ENCODE measurements at regions not wholly inside any gene's neighbourhood (a gene's known extent, or its start where the extent isn't known, plus 50 kb on each side); places are given as distances from the start of the nearest gene placed in this dataset.
"Not testable (repeated sequence)": the region's sequence is repeated elsewhere in the genome, so short reads cannot be mapped to it uniquely, and the experiment has no call there.

- TF ChIP-seq POLR2AphosphoS5 (IDR thresholded peaks at IDR 0.05; ENCODE audit: low read depth) = no peak
- TF ChIP-seq CREB1 (CRISPR knock-in tag; IDR thresholded peaks at IDR 0.05; ENCODE audit: low read depth) = no peak
- no peak for TF ChIP-seq STAT1 (IDR thresholded peaks at IDR 0.05; ENCODE audit: unreplicated experiment)
- no peak for TF ChIP-seq EZH2phosphoT487 (IDR thresholded peaks at IDR 0.05; ENCODE audit: unreplicated experiment)
- TF ChIP-seq EZH2 (IDR thresholded peaks at IDR 0.05; ENCODE audit: low read depth, unreplicated experiment) = no peak
These were observed 194.9 kb upstream of the SYT10 start (continued) for GRCh38 chr12:33634544-33634943.

GRCh38 chr12:33636930-33637329 lies 197.3 kb upstream of the SYT10 start:
- not testable (repeated sequence) for H4K20me1 ChIP-seq (replicated peaks; ENCODE audit: insufficient read depth); H3K4me3 Mint-ChIP-seq; ATAC-seq

GRCh38 chr12:33639975-33640374 lies 200.4 kb upstream of the SYT10 start:
- no peaks in the 10 kb centered on the region for H3K79me2 ChIP-seq (replicated peaks; ENCODE audit: insufficient read depth)
- Mint-ChIP-seq H3K36me3 (ENCODE audit: low read depth) (peaks cover 9% of the 10 kb centered on the region; the same call in 2 of the 3 replicates), H3K27me3 (ENCODE audit: insufficient read depth, low read depth, poor library complexity) (peaks cover 2% of the 10 kb centered on the region), H3K27ac (no peak overlapping the region), H3K4me1 (peaks cover 16% of the 10 kb centered on the region; the same call in 2 of the 3 replicates), H3K4me3 (no peak overlapping the region), H3K9me3 (no peaks in the 10 kb centered on the region; the same call in 2 of the 3 replicates)
- no peak overlapping the region for H2AFZ ChIP-seq
- H3K9me2 ChIP-seq (ENCODE audit: insufficient read depth) = no peaks in the 10 kb centered on the region
- no peaks in the 10 kb centered on the region for H3K36me3 ChIP-seq (ENCODE audit: insufficient read depth)
- H3K4me3 ChIP-seq = no peak overlapping the region
- ATAC-seq = no peak
- DNase-seq (ENCODE audit: low spot score) = no peak
- no peaks in the 10 kb centered on the region for H3F3A ChIP-seq (replicated peaks; ENCODE audit: low read depth)
- no peak overlapping the region for H3K4me2 ChIP-seq
- no peaks in the 10 kb centered on the region for H3K27me3 ChIP-seq (ENCODE audit: insufficient read depth)
- H3K27ac ChIP-seq (ENCODE audit: low read depth) = no peak overlapping the region
- no peaks in the 10 kb centered on the region for H4K20me1 ChIP-seq (replicated peaks; ENCODE audit: insufficient read depth)
- peaks cover 40% of the 10 kb centered on the region for H3K4me1 ChIP-seq (ENCODE audit: insufficient read depth)
- TF ChIP-seq ZNF331 (CRISPR knock-in tag; IDR thresholded peaks at IDR 0.05; ENCODE audit: low read depth) (no peak), ZNF114 (CRISPR knock-in tag; IDR thresholded peaks at IDR 0.05) (no peak), STAT1 (IDR thresholded peaks at IDR 0.05; ENCODE audit: unreplicated experiment) (no peak), REST (IDR thresholded peaks at IDR 0.05; ENCODE audit: unreplicated experiment) (no peak), CREB1 (CRISPR knock-in tag; IDR thresholded peaks at IDR 0.05; ENCODE audit: low read depth) (no peak), ZNF462 (CRISPR knock-in tag; IDR thresholded peaks at IDR 0.05) (no peak)

More at GRCh38 chr12:33636930-33637329, 197.3 kb upstream of the SYT10 start:
- not testable (repeated sequence) for H3K79me2 ChIP-seq (replicated peaks; ENCODE audit: insufficient read depth); H3K36me3 ChIP-seq (ENCODE audit: insufficient read depth); H3K9me3 Mint-ChIP-seq; DNase-seq (ENCODE audit: low spot score); H3K9me2 ChIP-seq (ENCODE audit: insufficient read depth); H2AFZ ChIP-seq; H3K4me2 ChIP-seq; H3F3A ChIP-seq (replicated peaks; ENCODE audit: low read depth); H3K27ac ChIP-seq (ENCODE audit: low read depth); H3K27ac Mint-ChIP-seq; H3K4me1 Mint-ChIP-seq; H3K27me3 Mint-ChIP-seq (ENCODE audit: insufficient read depth, low read depth, poor library complexity); H3K27me3 ChIP-seq (ENCODE audit: insufficient read depth); H3K4me3 ChIP-seq
- peaks cover 12% of the 10 kb centered on the region for H3K36me3 Mint-ChIP-seq (ENCODE audit: low read depth)
- H3K4me1 ChIP-seq (ENCODE audit: insufficient read depth) = peaks cover 19% of the 10 kb centered on the region
